Amniotic stem cell (primary cell): ENCODE measurements at regions not wholly inside any gene's neighbourhood (a gene's known extent, or its start where the extent isn't known, plus 50 kb on each side); places are given as distances from the start of the nearest gene placed in this dataset.

Source experiments
- DNase-seq: peaks from one replicate; lab custom pipeline; 2025; lab: John Stamatoyannopoulos, UW

DNA sequence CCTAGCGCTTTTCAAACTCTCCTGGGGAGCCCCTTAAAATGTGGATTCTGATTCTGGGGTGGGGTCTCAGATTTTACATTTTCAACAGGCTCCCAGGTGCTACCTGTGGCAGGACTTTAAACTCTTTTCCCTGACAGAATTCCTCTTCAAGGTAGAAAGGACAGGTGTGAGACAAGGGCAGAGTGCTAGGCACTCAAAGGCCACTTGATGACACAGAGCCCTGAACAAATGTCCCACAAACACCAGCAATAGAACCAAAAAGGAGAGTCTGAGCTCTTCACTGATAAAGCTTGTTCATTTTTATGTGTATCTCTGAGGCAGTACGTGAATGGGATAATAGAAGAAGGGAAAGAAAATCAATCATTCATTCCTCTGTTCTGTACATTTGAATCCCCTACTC lies 77.7 kb upstream of the PELI1 start:
- DNase-seq = no peak

- DNase-seq = no peak
Measured at GRCh38 chr2:64222351-64222750, 78.1 kb upstream of the PELI1 start.

GRCh38 chr2:64223055-64223454 lies 78.8 kb upstream of the PELI1 start:
- DNase-seq = no peak

GRCh38 chr2:64225491-64225890 lies 81.3 kb upstream of the PELI1 start:
- DNase-seq = no peak

- no peak for DNase-seq
Measured at GRCh38 chr2:64226611-64227010, 82.4 kb upstream of the PELI1 start.

- no peak for DNase-seq
Measured at GRCh38 chr2:64227603-64228125, 83.4 kb upstream of the PELI1 start.

- DNase-seq = no peak
Measured at GRCh38 chr2:64228126-64228678, 84.0 kb upstream of the PELI1 start.

- no peak for DNase-seq
Measured at GRCh38 chr2:64228918-64229317, 84.7 kb upstream of the PELI1 start.

DNA sequence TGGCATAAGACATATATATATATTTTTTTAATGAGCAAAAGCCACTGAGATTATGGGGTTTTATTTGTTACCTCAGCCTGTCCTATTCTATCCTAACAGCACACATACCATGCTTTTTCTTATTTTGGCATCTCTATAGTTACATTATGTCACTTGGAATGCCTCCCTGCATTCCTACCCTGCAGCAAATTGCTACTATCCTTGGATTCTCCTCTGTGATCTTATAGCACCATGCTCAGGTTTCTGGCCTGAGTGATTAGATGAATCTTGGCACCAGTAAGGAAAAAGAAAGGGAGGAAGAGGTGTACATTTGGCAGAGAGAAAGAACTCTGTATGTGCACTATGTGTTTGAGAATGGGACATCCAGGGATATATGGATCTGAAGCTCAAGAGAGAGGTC lies 86.3 kb upstream of the PELI1 start:
- no peak for DNase-seq

DNA sequence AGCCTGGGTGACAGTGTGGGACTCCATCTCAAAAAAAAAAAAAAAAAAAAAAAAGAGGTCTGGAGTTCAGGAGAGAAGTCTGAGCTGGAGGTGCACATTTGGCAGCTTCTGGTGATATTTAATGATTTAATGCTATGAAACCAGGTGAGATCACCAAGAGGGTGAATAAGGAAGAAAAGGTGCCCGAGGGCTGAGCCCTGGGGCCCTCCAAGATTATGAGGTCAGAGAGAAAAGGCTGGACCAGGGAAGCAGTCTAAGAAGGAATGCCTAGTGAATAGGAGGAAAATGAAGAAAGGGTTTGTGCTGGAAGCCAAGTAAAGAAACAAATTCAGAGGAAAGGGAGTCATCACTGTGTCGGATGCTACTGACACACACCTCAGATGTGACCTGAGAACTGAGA lies 88.0 kb upstream of the PELI1 start:
- no peak for DNase-seq

DNA sequence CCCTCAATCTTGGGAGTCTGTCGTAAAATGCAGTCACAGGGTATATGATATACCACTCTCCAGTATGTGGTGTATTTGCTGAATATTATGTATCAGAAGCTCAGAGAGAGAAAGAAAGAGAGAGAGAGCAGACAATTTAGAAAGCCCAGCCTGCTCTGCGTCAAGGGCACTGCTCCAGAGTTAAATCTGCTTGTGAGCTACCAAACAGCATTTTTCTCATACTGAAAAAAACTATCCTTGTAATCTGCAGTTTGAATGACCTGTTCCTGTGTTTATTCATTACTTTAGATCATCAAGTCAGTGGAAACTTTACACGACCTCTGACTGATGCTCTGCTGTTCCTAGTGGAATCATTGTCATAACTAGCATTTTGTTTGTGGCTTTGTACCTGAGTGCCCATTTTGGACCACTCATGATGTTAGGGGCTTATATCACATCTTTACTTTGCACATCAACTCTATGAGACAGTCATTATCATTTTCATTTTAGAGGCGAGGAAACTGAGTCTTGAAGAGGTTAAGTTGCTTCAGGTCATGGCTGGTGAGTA lies 89.2 kb upstream of the PELI1 start:
- DNase-seq = no peak

GRCh38 chr2:64234150-64234549 lies 89.9 kb upstream of the PELI1 start:
- DNase-seq = no peak

GRCh38 chr2:64234785-64235184 lies 90.6 kb upstream of the PELI1 start:
- no peak for DNase-seq

- no peak for DNase-seq
Measured at GRCh38 chr2:64237266-64237665, 93.0 kb upstream of the PELI1 start.

GRCh38 chr2:64238799-64239198 lies 94.6 kb upstream of the PELI1 start:
- DNase-seq = no peak

- DNase-seq = no peak
Measured at GRCh38 chr2:64243081-64244036, 99.1 kb upstream of the PELI1 start.

DNA sequence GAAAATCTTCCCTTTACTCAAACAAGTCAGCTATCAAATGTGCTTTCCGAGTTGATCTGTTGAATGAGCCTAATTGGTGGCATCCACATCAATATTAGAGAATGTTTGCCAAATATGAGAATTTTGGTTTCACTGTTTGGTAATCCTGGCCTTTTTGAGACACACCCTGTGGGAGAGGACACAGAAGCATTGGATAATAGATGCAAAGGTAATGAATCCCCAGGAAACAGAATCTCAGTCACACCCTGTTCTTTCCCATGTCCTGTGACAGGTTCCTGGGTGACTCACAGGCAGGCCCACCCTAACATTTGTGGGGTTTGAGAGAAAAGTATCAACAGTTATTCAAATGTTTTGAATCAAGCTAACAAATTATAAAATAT lies 99.8 kb upstream of the PELI1 start:
- no peak for DNase-seq

DNA sequence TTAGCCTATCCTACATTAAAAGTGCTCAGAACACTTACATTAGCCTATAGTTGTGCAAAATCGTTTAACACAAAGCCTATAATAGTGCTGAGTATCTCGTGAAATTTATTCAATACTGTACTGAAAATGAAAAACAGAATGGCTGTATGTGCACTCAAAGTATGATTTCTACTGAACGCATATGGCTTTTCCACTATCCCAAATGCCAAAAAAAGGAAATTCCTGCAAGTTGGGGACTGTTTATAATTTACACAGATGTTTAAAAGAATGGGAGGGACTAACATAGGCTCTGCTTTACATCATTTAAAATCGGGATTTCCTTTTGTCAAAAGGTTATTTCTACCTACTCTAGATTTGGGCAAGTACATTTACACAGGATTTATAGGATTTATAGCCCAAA lies 101.4 kb upstream of the PELI1 start:
- DNase-seq = no peak

- DNase-seq = no peak
Measured at GRCh38 chr2:64246962-64247361, 102.7 kb upstream of the PELI1 start.

DNA sequence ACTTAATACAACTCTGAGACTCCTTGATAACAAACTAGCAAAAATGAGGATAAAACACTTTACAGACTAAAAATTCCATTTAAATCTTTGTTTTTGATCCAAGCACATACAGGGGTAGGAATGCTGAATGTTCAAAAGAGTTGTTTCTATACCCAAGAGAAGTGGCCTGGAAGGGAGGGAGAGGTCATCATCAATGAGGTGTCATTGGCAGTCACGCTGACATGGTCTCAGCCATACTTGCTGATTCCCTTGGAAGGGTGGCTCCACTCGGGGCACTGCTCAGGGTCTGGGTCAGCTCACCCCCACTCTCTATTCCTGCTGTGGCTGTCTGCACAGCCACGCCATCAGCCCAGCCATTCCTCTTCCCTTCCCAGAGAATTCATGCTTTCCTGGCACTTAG lies 105.2 kb upstream of the PELI1 start:
- DNase-seq = no peak

GRCh38 chr2:64250063-64250462 lies 105.8 kb upstream of the PELI1 start:
- no peak for DNase-seq

DNA sequence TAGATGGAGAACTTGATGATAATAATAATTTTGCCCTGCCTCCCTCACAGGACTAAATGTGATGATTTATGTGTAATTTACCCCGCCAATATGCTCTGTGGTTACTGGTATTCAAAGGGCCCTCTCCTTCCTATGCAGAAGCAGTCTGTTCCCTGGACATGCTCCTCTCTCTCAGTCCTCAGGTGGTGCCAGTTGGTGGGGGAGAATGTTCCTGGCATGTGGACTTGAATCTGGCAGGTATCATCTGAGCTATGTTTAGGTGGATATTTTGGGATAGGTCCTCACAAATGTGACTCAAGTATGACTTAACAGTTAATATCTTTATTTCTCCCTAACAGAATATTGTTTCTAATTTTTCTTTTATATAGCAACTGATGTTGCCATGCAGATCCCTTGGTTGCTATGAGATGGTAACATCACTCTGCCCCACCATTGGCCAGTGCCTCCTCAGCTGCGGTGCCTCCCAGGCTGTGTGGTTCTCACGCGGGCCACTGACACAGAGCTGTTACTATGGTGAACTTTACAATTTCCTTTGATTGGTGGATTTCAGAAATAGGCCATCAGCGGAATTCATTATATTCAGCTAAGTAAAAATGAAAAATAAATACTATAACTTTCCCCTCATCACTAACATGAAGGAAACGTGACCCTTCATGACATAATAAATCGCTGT lies 106.7 kb upstream of the PELI1 start:
- DNase-seq = no peak
